NCI-H82 treated with DMSO at 0.1 percent for 48 hours (cell line): ENCODE measurements at regions not wholly inside any gene's neighbourhood (a gene's known extent, or its start where the extent isn't known, plus 50 kb on each side); places are given as distances from the start of the nearest gene placed in this dataset.

Experiments used
- DNase-seq: peaks from one replicate; lab custom pipeline; 2025; ENCODE audit not compliant: unreplicated experiment; lab: John Stamatoyannopoulos, UW

- DNase-seq = peak; percentile 1
Measured at GRCh38 chrX:30504309-30504708, 73.3 kb downstream of the TASL start.

GRCh38 chrX:30495468-30495867 lies 82.1 kb downstream of the TASL start:
- no peak for DNase-seq

GRCh38 chrX:30493348-30493747 lies 84.2 kb downstream of the TASL start:
- no peak for DNase-seq

GRCh38 chrX:30489323-30489722 lies 88.2 kb downstream of the TASL start:
- DNase-seq = no peak

- no peak for DNase-seq
Measured at GRCh38 chrX:30488092-30488491, 89.5 kb downstream of the TASL start.

- DNase-seq = no peak
Measured at GRCh38 chrX:30483996-30484395, 93.6 kb downstream of the TASL start.

GRCh38 chrX:30468471-30468870 lies 109.1 kb downstream of the TASL start:
- DNase-seq = no peak
